ENCODE measurements at regions not wholly inside any gene's neighbourhood (a gene's known extent, or its start where the extent isn't known, plus 50 kb on each side); places are given as distances from the start of the nearest gene placed in this dataset.

GRCh38 chr5:101664071-101664791 is 631.9 kb downstream of the SLCO4C1 start:
- TF ChIP-seq REST (IDR thresholded peaks at IDR 0.05; ENCODE audit: insufficient read depth in 1 of 2, low read depth in 2 of 2, low read length in 1 of 2) (no peak), CTCF (IDR thresholded peaks at IDR 0.05) (no peak), TCF7L2 (IDR thresholded peaks at IDR 0.05; ENCODE audit: low read depth, low read length) (no peak), POLR2AphosphoS5 (IDR thresholded peaks at IDR 0.05; ENCODE audit: low read depth, low read length) (no peak), SIN3A (IDR thresholded peaks at IDR 0.05; ENCODE audit: borderline replicate concordance, insufficient read depth, low read depth, low read length) (no peak)
- no TSS peak for BruUV-seq (replicated peaks)
- ATAC-seq (no peak), DNase-seq (ENCODE audit: low read depth, low spot score) (no peak)
- Histone ChIP-seq H3K9me3 (ENCODE audit: control insufficient read depth, insufficient read depth, low read depth, low read length) (no peaks in the 10 kb centered on the region; the same call in 1 of the 2 replicates), H3K4me3 (ENCODE audit: low read depth in 2 of 2, low read length in 2 of 2) (no peak overlapping the region), H3K27me3 (ENCODE audit: control insufficient read depth, insufficient read depth, low read length) (no peaks in the 10 kb centered on the region), H3K36me3 (ENCODE audit: control insufficient read depth, insufficient read depth, low read length) (no peaks in the 10 kb centered on the region), H3K27ac (ENCODE audit: low read length) (no peak overlapping the region), H3K4me1 (ENCODE audit: control insufficient read depth, insufficient read depth, low read length) (no peaks in the 10 kb centered on the region)
- ChIA-PET POLR2A (no interaction called here), CTCF (no interaction called here)
- in situ Hi-C loops (cut with HindIII; ENCODE audit: low pct_unique_long_range_greater_than_20kb, low sequenced_read_pairs) (no loop called here), intact Hi-C loops (cut with micrococcal nuclease; ENCODE audit: unreplicated experiment) (no loop called here)

GRCh38 chr5:101663543-101663942 is 632.5 kb downstream of the SLCO4C1 start:
- Histone ChIP-seq H3K27ac (ENCODE audit: low read length) (peak overlapping the region; percentile 34; the same call in 1 of the 2 replicates), H3K4me1 (ENCODE audit: control insufficient read depth, insufficient read depth, low read length) (no peaks in the 10 kb centered on the region), H3K4me3 (ENCODE audit: low read depth in 2 of 2, low read length in 2 of 2) (no peak overlapping the region), H3K36me3 (ENCODE audit: control insufficient read depth, insufficient read depth, low read length) (no peaks in the 10 kb centered on the region), H3K9me3 (ENCODE audit: control insufficient read depth, insufficient read depth, low read depth, low read length) (no peaks in the 10 kb centered on the region; the same call in 1 of the 2 replicates), H3K27me3 (ENCODE audit: control insufficient read depth, insufficient read depth, low read length) (no peaks in the 10 kb centered on the region)
- in situ Hi-C loops (cut with HindIII; ENCODE audit: low pct_unique_long_range_greater_than_20kb, low sequenced_read_pairs) (no loop called here), intact Hi-C loops (cut with micrococcal nuclease; ENCODE audit: unreplicated experiment) (no loop called here)
- TF ChIP-seq CTCF (IDR thresholded peaks at IDR 0.05) = no peak
- ChIA-PET CTCF (no interaction called here), POLR2A (no interaction called here)
- peak; percentile 57 for DNase-seq (ENCODE audit: low read depth, low spot score)
- no TSS peak for BruUV-seq (replicated peaks)
- peak; percentile 89 for ATAC-seq
